ENCODE measurements at regions not wholly inside any gene's neighbourhood (a gene's known extent, or its start where the extent isn't known, plus 50 kb on each side); places are given as distances from the start of the nearest gene placed in this dataset.

GRCh38 chr5:74079971-74080556, 454.1 kb downstream of the ARHGEF28 start:
- no peak overlapping the region for H3K4me3 ChIP-seq (ENCODE audit: low read depth, low read length)
- in situ Hi-C loops (cut with HindIII; ENCODE audit: low sequenced_read_pairs) = no loop called here
- TF ChIP-seq CTCF (IDR thresholded peaks at IDR 0.05; ENCODE audit: low read depth, low read length, missing control alignments) = no peak
- DNase-seq (ENCODE audit: low read depth) = no peak

- H3K4me3 ChIP-seq (ENCODE audit: low read depth, low read length) = no peak overlapping the region
- in situ Hi-C loops (cut with HindIII; ENCODE audit: low sequenced_read_pairs) = no loop called here
- TF ChIP-seq CTCF (IDR thresholded peaks at IDR 0.05; ENCODE audit: low read depth, low read length, missing control alignments) = no peak
- no peak for DNase-seq (ENCODE audit: low read depth)
Measured at GRCh38 chr5:74075501-74076484, 449.8 kb downstream of the ARHGEF28 start.

GRCh38 chr5:74074111-74074510, 448.1 kb downstream of the ARHGEF28 start:
- no peak for TF ChIP-seq CTCF (IDR thresholded peaks at IDR 0.05; ENCODE audit: low read depth, low read length, missing control alignments)
- in situ Hi-C loops (cut with HindIII; ENCODE audit: low sequenced_read_pairs) = no loop called here
- H3K4me3 ChIP-seq (ENCODE audit: low read depth, low read length) = no peak overlapping the region
- DNase-seq (ENCODE audit: low read depth) = no peak

GRCh38 chr5:74073257-74073656, 447.3 kb downstream of the ARHGEF28 start:
- no peak for DNase-seq (ENCODE audit: low read depth)
- TF ChIP-seq CTCF (IDR thresholded peaks at IDR 0.05; ENCODE audit: low read depth, low read length, missing control alignments) = no peak
- H3K4me3 ChIP-seq (ENCODE audit: low read depth, low read length) = no peak overlapping the region
- in situ Hi-C loops (cut with HindIII; ENCODE audit: low sequenced_read_pairs) = no loop called here

GRCh38 chr5:74072646-74073045, 446.6 kb downstream of the ARHGEF28 start:
- DNase-seq (ENCODE audit: low read depth) = no peak
- TF ChIP-seq CTCF (IDR thresholded peaks at IDR 0.05; ENCODE audit: low read depth, low read length, missing control alignments) = no peak
- H3K4me3 ChIP-seq (ENCODE audit: low read depth, low read length) = no peak overlapping the region
- in situ Hi-C loops (cut with HindIII; ENCODE audit: low sequenced_read_pairs) = no loop called here

GRCh38 chr5:74070766-74071165, 444.8 kb downstream of the ARHGEF28 start:
- no peak overlapping the region for H3K4me3 ChIP-seq (ENCODE audit: low read depth, low read length)
- in situ Hi-C loops (cut with HindIII; ENCODE audit: low sequenced_read_pairs) = no loop called here
- no peak for DNase-seq (ENCODE audit: low read depth)
- no peak for TF ChIP-seq CTCF (IDR thresholded peaks at IDR 0.05; ENCODE audit: low read depth, low read length, missing control alignments)
